GM06990 (cell line): ENCODE measurements at regions not wholly inside any gene's neighbourhood (a gene's known extent, or its start where the extent isn't known, plus 50 kb on each side); places are given as distances from the start of the nearest gene placed in this dataset.

ENCODE experiments used
- DNase-seq: peaks from one replicate; pipeline ENCODE4 v3.0.0-alpha.2; 2011; ENCODE audit not compliant: insufficient read length; ENCODE audit errors: extremely low read depth
- H3K27me3 ChIP-seq: replicated peaks from 2 replicates; pipeline ENCODE4 v1.6.0; 2011; ENCODE audit warnings: low read length; ENCODE audit not compliant: control insufficient read depth, insufficient read depth
- H3K36me3 ChIP-seq: 2 replicates; pipeline ENCODE4 v1.5.1; 2011; ENCODE audit warnings: low read length; ENCODE audit not compliant: control insufficient read depth, insufficient read depth
- H3K4me3 ChIP-seq: replicated peaks from 2 replicates; pipeline ENCODE4 v1.5.1; 2011; ENCODE audit warnings: low read depth, mild to moderate bottlenecking, control low read depth, low read length
- CTCF ChIP-seq: IDR thresholded peaks from 2 replicates; pipeline ENCODE4 v1.5.1; 2011; ENCODE audit warnings: low read length, control low read depth, mild to moderate bottlenecking, inconsistent platforms; ENCODE audit not compliant: insufficient read depth, poor library complexity, severe bottlenecking

GRCh38 chr11:127218275-127218608, 217.7 kb upstream of the KIRREL3 start:
- Histone ChIP-seq H3K27me3 (no peaks in the 10 kb centered on the region; the same call in 1 of the 2 replicates), H3K36me3 (no peaks in the 10 kb centered on the region), H3K4me3 (no peak overlapping the region)
- no peak for TF ChIP-seq CTCF
- no peak for DNase-seq

GRCh38 chr11:127217452-127218274, 217.1 kb upstream of the KIRREL3 start:
- no peaks in the 10 kb centered on the region; the same call in 1 of the 2 replicates for H3K27me3 ChIP-seq
- no peaks in the 10 kb centered on the region for H3K36me3 ChIP-seq
- no peak for DNase-seq
- TF ChIP-seq CTCF: no peak
- H3K4me3 ChIP-seq: no peak overlapping the region

- Histone ChIP-seq H3K36me3 (no peaks in the 10 kb centered on the region), H3K27me3 (no peaks in the 10 kb centered on the region), H3K4me3 (no peak overlapping the region)
- no peak for TF ChIP-seq CTCF
- DNase-seq: no peak
These were observed 205.2 kb upstream of the KIRREL3 start for GRCh38 chr11:127205688-127206217.

- no peak overlapping the region for H3K4me3 ChIP-seq
- no peaks in the 10 kb centered on the region for H3K36me3 ChIP-seq
- no peak for DNase-seq
- no peaks in the 10 kb centered on the region for H3K27me3 ChIP-seq
- no peak for TF ChIP-seq CTCF
These were observed 202.9 kb upstream of the KIRREL3 start for GRCh38 chr11:127203490-127203889.

GRCh38 chr11:127202105-127202504, 201.5 kb upstream of the KIRREL3 start:
- Histone ChIP-seq H3K27me3 (no peaks in the 10 kb centered on the region), H3K4me3 (no peak overlapping the region), H3K36me3 (no peaks in the 10 kb centered on the region)
- no peak for DNase-seq
- no peak for TF ChIP-seq CTCF
